Right atrium auricular region (tissue), 2 donors: ENCODE measurements at regions not wholly inside any gene's neighbourhood (a gene's known extent, or its start where the extent isn't known, plus 50 kb on each side); places are given as distances from the start of the nearest gene placed in this dataset.

Experiments
- DNase-seq: peaks from one replicate; pipeline ENCODE4 v3.0.0-alpha.2; 2019; ENCODE audit warnings: low spot score
- H3K27ac ChIP-seq, 2 donors: fragments of 200-600 bp; sonication (generic); 1 replicate in 1 of 2; 2 replicates in 1 of 2; pipeline ENCODE4 v1.5.1; 2016 to 2019
- H3K27me3 ChIP-seq, 2 donors: fragments of 200-600 bp; sonication (generic); one replicate each; pipeline versions ENCODE4 v1.5.1 to v1.6.0; 2017 to 2019
- H3K36me3 ChIP-seq: fragments of 200-600 bp; sonication (generic); one replicate; pipeline ENCODE4 v1.5.1; 2016
- H3K4me1 ChIP-seq, 2 donors: fragments of 200-600 bp; sonication (generic); one replicate each; pipeline versions ENCODE4 v1.5.1 to v1.6.0; 2017 to 2019
- H3K4me3 ChIP-seq, 2 donors: fragments of 200-600 bp; sonication (generic); 1 replicate in 1 of 2; 2 replicates in 1 of 2; pipeline ENCODE4 v1.5.1; 2017 to 2019; ENCODE audit warnings: mild to moderate bottlenecking in 1 of 2, moderate library complexity in 1 of 2
- H3K9me3 ChIP-seq, 2 donors: fragments of 200-600 bp; sonication (generic); one replicate each; pipeline ENCODE4 v1.5.1; 2019
- TF ChIP-seq, protein P1 (sequence below), 2 donors: fragments of 200-600 bp; sonication (generic); IDR thresholded peaks; one replicate each; pipeline ENCODE4 v1.5.1; 2019; ENCODE audit warnings: antibody characterized with exemption in 2 of 2

DNA sequence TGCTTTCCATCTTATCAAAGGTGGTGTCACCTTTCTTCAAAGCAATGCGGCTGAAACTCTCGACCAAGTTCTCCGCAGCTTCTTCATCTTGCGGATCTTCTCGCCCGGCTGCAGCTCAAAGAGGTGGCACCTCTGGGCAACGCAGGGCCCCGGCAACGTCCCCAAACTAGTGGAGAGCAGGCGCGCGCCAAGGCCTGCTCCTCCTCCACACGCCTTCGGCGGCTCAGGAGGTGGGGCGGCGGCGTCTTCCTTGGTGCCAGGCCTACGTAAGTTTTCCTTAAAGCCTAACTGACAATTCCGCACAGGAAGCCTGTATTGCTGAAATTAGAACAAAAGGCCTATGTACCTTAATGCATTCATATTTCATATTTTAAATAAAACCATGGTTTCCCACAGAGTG, 112.0 kb downstream of the TMX1 start:
- Histone ChIP-seq H3K9me3 (no peaks in the 10 kb centered on the region), H3K36me3 (no peaks in the 10 kb centered on the region), H3K4me3 (no peak overlapping the region), H3K4me1 (no peaks in the 10 kb centered on the region), H3K27ac (no peak overlapping the region), H3K27me3 (no peaks in the 10 kb centered on the region)
- TF ChIP-seq, protein P1, sequence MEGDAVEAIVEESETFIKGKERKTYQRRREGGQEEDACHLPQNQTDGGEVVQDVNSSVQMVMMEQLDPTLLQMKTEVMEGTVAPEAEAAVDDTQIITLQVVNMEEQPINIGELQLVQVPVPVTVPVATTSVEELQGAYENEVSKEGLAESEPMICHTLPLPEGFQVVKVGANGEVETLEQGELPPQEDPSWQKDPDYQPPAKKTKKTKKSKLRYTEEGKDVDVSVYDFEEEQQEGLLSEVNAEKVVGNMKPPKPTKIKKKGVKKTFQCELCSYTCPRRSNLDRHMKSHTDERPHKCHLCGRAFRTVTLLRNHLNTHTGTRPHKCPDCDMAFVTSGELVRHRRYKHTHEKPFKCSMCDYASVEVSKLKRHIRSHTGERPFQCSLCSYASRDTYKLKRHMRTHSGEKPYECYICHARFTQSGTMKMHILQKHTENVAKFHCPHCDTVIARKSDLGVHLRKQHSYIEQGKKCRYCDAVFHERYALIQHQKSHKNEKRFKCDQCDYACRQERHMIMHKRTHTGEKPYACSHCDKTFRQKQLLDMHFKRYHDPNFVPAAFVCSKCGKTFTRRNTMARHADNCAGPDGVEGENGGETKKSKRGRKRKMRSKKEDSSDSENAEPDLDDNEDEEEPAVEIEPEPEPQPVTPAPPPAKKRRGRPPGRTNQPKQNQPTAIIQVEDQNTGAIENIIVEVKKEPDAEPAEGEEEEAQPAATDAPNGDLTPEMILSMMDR (IDR thresholded peaks at IDR 0.05) = no peak
- no peak for DNase-seq

DNA sequence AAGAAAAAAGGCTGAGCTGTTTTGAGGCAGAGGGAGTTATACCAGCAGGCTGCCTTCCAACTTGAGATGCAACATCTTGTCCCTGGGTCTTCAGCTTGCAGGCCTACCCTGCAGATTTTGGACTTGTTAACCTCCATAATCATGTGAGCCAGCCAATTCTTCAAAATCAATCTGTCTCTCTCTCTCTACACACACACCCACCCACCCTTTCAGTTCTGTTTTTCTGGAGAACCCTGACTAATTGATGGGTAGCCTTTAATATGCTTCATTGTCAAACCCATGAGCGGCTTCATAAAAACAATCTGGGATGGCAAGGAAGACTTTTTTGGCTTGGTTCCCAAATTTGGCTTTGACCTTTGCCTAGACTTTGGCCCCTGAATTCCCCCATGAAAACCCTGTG, 113.9 kb downstream of the TMX1 start:
- Histone ChIP-seq H3K27ac (no peak overlapping the region), H3K4me3 (no peak overlapping the region), H3K27me3 (no peaks in the 10 kb centered on the region), H3K9me3 (no peaks in the 10 kb centered on the region), H3K4me1 (no peaks in the 10 kb centered on the region), H3K36me3 (no peaks in the 10 kb centered on the region)
- TF ChIP-seq, protein P1 (IDR thresholded peaks at IDR 0.05) = no peak
- DNase-seq = no peak

DNA sequence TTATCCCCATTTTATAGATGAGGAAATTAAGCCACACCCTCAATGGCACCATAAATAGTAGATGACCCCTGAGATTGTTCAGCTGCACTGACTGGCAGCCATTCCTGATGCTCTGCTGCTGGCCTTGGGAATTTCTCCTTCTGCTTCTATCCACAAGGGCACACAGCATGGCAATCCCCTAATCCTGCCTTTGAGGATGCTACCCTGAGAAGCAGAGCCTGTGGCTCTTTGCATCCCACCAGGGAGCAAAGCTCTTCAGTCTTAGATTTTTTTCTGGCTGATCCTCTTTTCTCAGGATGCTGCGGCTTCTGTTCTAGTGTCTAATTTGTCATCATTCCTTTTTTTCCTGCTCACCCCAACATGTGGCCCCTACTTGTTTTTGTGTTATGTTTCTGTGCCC, 114.8 kb downstream of the TMX1 start:
- H3K27me3 ChIP-seq = no peaks in the 10 kb centered on the region
- DNase-seq = no peak
- H3K27ac ChIP-seq = no peak overlapping the region
- TF ChIP-seq, protein P1 (IDR thresholded peaks at IDR 0.05) = no peak
- H3K36me3 ChIP-seq = no peaks in the 10 kb centered on the region
- H3K9me3 ChIP-seq = no peaks in the 10 kb centered on the region
- no peak overlapping the region for H3K4me3 ChIP-seq
- H3K4me1 ChIP-seq = no peaks in the 10 kb centered on the region

- Histone ChIP-seq H3K27ac (no peak overlapping the region), H3K9me3 (no peaks in the 10 kb centered on the region), H3K27me3 (no peaks in the 10 kb centered on the region), H3K36me3 (no peaks in the 10 kb centered on the region), H3K4me3 (no peak overlapping the region), H3K4me1 (no peaks in the 10 kb centered on the region)
- no peak for DNase-seq
- TF ChIP-seq, protein P1 (IDR thresholded peaks at IDR 0.05) = no peak
Observed at GRCh38 chr14:51356381-51356780, 116.3 kb downstream of the TMX1 start.

DNA sequence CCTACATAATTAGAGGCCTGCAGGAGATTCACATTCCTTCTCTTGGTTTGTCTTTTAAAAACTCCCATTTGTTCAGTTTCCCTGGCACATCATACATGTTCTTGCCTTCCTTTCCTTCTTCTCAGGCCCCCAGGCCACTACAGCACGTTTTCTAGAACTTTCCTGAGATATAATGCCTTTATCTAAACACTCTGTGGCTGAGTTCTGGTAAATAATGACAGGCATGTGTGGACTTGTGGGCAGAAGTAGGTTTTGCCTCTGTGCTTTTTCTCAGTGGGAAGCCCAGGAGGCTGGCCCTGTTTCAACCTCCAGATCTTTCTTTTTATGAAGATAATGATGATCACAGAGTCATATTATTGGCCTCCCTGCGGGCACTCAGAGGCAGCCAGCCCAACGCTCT, 117.2 kb downstream of the TMX1 start:
- H3K36me3 ChIP-seq = no peaks in the 10 kb centered on the region
- H3K9me3 ChIP-seq = no peaks in the 10 kb centered on the region
- DNase-seq = no peak
- no peaks in the 10 kb centered on the region for H3K4me1 ChIP-seq
- H3K27ac ChIP-seq = no peak overlapping the region
- H3K4me3 ChIP-seq = no peak overlapping the region
- TF ChIP-seq, protein P1 (IDR thresholded peaks at IDR 0.05) = no peak
- no peaks in the 10 kb centered on the region for H3K27me3 ChIP-seq

DNA sequence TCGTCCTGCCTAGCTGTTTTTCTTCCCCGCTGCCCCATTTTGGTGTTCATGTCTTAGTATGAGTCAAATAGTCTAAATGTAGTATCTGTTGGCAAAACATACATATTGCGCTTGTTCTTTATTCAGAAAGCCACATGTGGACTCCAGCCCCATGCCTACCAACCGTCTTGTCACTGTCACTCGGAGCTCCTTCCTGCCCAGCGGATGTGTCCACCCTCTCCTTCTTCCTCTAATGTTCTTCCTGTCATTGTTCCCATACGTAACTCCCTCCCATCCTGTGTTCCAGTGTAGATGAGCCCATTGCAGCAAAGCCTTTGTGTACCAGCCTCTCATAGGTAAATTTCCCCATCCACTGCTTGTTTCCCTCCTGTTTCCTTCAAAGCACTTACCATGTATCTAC, 120.5 kb downstream of the TMX1 start:
- no peak for DNase-seq
- Histone ChIP-seq H3K36me3 (no peaks in the 10 kb centered on the region), H3K4me3 (no peak overlapping the region), H3K9me3 (no peaks in the 10 kb centered on the region), H3K4me1 (no peaks in the 10 kb centered on the region), H3K27ac (no peak overlapping the region), H3K27me3 (no peaks in the 10 kb centered on the region)
- TF ChIP-seq, protein P1 (IDR thresholded peaks at IDR 0.05) = no peak
